ENCODE measurements at regions not wholly inside any gene's neighbourhood (a gene's known extent, or its start where the extent isn't known, plus 50 kb on each side); places are given as distances from the start of the nearest gene placed in this dataset.
"Not testable (repeated sequence)": the region's sequence is repeated elsewhere in the genome, so short reads cannot be mapped to it uniquely, and the experiment has no call there.

GRCh38 chrX:41019041-41019392 lies 66.2 kb upstream of the USP9X start:
- Histone ChIP-seq H3K4me3 (no peak overlapping the region), H3K27ac (no peak overlapping the region), H3K4me1 (no peaks in the 10 kb centered on the region), H3K27me3 (peaks cover 0 to 13% (median 0%) of the 10 kb centered on the region in 3 donors), H3K9me3 (peaks cover 0 to 3% (median 0%) of the 10 kb centered on the region in 4 donors), H3K36me3 (no peaks in the 10 kb centered on the region)
- DNase-seq: no peak
- intact Hi-C loops (cut with DNase I; ENCODE audit: low total_unique reads): no loop called here
- TF ChIP-seq POLR2AphosphoS5 (IDR thresholded peaks at IDR 0.05) (no peak), EP300 (IDR thresholded peaks at IDR 0.05) (no peak), POLR2A (IDR thresholded peaks at IDR 0.05) (no peak)
- TF ChIP-seq, protein P1, sequence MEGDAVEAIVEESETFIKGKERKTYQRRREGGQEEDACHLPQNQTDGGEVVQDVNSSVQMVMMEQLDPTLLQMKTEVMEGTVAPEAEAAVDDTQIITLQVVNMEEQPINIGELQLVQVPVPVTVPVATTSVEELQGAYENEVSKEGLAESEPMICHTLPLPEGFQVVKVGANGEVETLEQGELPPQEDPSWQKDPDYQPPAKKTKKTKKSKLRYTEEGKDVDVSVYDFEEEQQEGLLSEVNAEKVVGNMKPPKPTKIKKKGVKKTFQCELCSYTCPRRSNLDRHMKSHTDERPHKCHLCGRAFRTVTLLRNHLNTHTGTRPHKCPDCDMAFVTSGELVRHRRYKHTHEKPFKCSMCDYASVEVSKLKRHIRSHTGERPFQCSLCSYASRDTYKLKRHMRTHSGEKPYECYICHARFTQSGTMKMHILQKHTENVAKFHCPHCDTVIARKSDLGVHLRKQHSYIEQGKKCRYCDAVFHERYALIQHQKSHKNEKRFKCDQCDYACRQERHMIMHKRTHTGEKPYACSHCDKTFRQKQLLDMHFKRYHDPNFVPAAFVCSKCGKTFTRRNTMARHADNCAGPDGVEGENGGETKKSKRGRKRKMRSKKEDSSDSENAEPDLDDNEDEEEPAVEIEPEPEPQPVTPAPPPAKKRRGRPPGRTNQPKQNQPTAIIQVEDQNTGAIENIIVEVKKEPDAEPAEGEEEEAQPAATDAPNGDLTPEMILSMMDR (IDR thresholded peaks at IDR 0.05): no peak
- WGBS, 5 donors: 70 to 95% (median 89%) methylated on average over 5 of the region's 5 CpGs

DNA sequence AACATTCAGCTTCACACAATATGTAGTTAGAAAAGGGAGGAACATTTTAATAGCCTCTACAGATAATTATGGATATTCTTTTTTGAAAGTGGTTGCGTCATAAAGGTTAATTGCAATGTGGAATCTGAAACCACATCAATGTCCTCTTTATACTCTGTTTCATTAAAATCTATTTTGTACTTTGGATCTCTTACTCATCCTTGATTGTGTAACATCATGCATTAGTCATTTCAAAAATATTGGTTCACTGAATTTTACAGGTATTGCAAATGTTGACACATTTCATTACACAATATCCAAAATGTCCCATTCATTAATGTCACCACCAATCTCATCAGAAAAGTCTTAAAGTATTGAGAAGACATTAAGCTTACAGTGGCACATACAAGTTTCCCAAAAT lies 62.7 kb upstream of the USP9X start:
- Histone ChIP-seq H3K27me3 (peaks cover 0 to 15% (median 3%) of the 10 kb centered on the region in 3 donors), H3K27ac (no peak overlapping the region), H3K9me3 (peaks cover 0 to 9% (median 4%) of the 10 kb centered on the region in 4 donors), H3K4me3 (no peak overlapping the region), H3K36me3 (no peaks in the 10 kb centered on the region), H3K4me1 (no peaks in the 10 kb centered on the region)
- intact Hi-C loops (cut with DNase I; ENCODE audit: low total_unique reads): no loop called here
- no peak for TF ChIP-seq POLR2A (IDR thresholded peaks at IDR 0.05)
- TF ChIP-seq POLR2AphosphoS5 (IDR thresholded peaks at IDR 0.05): no peak
- TF ChIP-seq, protein P1 (IDR thresholded peaks at IDR 0.05): no peak
- TF ChIP-seq EP300 (IDR thresholded peaks at IDR 0.05): no peak
- 64 to 88% (median 85%) methylated on average over 1 of the region's 1 CpG for WGBS, 5 donors
- DNase-seq: no peak

DNA sequence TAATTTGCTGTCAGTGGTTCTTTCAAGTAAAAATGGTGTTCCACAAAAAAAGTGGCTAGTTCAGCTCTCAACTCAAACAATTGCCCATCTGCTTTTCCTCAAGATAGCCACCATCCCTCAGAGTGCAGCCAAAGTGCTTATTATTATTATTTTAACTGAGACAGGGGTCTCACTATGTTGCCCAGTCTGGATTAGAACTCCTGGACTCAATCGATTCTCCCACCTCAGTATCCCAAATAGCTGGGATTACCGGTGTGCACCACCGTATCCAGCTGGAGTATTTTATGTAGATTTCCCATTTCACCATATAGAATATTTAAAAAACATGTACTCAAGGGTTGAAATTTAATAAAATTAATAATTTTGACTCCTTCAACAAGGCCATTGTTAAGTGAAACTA lies 62.1 kb upstream of the USP9X start:
- no peak for TF ChIP-seq POLR2AphosphoS5 (IDR thresholded peaks at IDR 0.05)
- TF ChIP-seq, protein P1 (IDR thresholded peaks at IDR 0.05): no peak
- no peak for TF ChIP-seq EP300 (IDR thresholded peaks at IDR 0.05)
- no peak for TF ChIP-seq POLR2A (IDR thresholded peaks at IDR 0.05)
- Histone ChIP-seq H3K27ac (no peak overlapping the region), H3K27me3 (peaks cover 0 to 16% (median 3%) of the 10 kb centered on the region in 3 donors), H3K36me3 (no peaks in the 10 kb centered on the region), H3K4me3 (no peak overlapping the region), H3K4me1 (no peaks in the 10 kb centered on the region), H3K9me3 (peaks cover 0 to 9% (median 4%) of the 10 kb centered on the region in 4 donors)
- DNase-seq: no peak
- WGBS, 5 donors: 91 to 97% (median 96%) methylated on average over 3 of the region's 3 CpGs
- intact Hi-C loops (cut with DNase I; ENCODE audit: low total_unique reads): no loop called here

DNA sequence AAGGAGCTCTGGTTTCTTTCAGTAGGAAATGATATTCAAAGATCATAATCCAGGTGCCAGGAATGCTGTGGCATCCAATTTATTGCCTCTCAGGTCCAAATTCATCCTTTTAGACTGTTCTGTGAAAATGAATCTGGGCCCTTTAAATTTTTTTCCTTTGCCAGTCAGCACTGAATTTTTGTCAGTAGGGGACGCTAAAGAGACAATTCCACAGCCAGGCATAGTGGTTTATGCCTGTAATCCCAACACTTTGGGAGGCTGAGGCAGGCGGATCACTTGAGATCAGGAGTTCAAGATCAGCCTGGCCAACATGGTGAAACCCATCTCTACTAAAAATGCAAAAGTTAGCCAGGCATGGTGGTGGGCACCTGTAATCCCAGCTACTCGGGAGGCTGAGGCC lies 60.9 kb upstream of the USP9X start:
- H3K36me3 ChIP-seq; H3K4me1 ChIP-seq; H3K4me3 ChIP-seq; intact Hi-C loops (cut with DNase I; ENCODE audit: low total_unique reads); H3K9me3 ChIP-seq; H3K27ac ChIP-seq; DNase-seq: not testable (repeated sequence)
- peaks cover 0 to 19% (median 3%) of the 10 kb centered on the region in 3 donors for H3K27me3 ChIP-seq
- WGBS, 5 donors: 68 to 75% (median 71%) methylated on average over 3 of the region's 3 CpGs

DNA sequence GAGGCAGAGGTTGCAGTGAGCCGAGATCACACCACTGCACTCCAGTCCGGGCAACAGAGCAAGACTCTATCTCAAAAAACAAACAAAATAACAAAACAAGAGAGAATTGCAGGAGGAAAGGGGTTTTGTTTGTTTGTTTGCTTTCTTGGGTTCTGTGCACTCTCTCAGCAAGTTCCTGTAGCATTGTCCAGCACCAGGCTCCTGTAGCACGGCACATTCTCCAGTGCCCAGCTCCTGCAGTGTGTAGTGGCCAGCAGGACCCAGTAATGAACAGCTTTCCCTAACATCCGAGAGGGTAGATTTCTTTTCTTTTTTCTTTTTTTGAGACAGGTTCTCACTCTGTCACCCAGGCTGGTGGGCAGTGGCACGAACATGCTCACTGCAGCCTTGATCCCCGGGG lies 60.5 kb upstream of the USP9X start:
- 78 to 95% (median 83%) methylated on average over 6 of the region's 6 CpGs for WGBS, 5 donors
- Histone ChIP-seq H3K36me3 (no peaks in the 10 kb centered on the region), H3K9me3 (peaks cover 0 to 9% (median 4%) of the 10 kb centered on the region in 4 donors), H3K27me3 (peaks cover 0 to 19% (median 3%) of the 10 kb centered on the region in 3 donors), H3K4me3 (no peak overlapping the region), H3K27ac (no peak overlapping the region), H3K4me1 (no peaks in the 10 kb centered on the region)
- TF ChIP-seq, protein P1 (IDR thresholded peaks at IDR 0.05): no peak
- no peak for TF ChIP-seq EP300 (IDR thresholded peaks at IDR 0.05)
- TF ChIP-seq POLR2A (IDR thresholded peaks at IDR 0.05): no peak
- no peak for TF ChIP-seq POLR2AphosphoS5 (IDR thresholded peaks at IDR 0.05)
- DNase-seq: no peak
- intact Hi-C loops (cut with DNase I; ENCODE audit: low total_unique reads): no loop called here
